ENCODE measurements at regions not wholly inside any gene's neighbourhood (a gene's known extent, or its start where the extent isn't known, plus 50 kb on each side); places are given as distances from the start of the nearest gene placed in this dataset.

DNA sequence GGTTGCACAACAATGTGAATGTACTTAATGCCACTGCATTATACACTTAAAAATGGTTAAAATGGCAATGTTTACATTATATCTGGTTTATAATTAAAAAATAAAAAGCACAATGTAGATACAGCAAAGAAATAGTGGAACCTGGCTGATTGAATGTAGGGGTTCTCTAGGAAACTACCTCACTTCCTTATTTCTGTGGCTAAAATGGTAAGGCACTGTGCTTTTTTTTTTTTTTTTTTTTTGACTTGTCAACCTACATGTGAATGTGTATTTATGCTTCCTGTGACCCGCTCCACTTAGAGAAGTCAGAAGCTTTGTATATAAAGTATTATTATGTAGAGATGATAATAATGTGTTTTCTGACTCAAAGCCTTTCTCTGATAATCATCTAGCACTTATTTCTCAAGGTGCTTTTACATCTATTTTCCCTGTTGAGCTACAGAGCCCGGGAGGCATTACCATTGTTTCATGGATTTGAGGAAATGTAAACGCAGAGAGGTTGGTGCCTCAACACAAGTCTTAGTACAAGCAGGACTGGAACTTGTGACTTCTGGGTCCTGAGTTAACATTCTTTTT lies 55.0 kb downstream of the SOX4 start:
- DNase-seq = no peak

DNA sequence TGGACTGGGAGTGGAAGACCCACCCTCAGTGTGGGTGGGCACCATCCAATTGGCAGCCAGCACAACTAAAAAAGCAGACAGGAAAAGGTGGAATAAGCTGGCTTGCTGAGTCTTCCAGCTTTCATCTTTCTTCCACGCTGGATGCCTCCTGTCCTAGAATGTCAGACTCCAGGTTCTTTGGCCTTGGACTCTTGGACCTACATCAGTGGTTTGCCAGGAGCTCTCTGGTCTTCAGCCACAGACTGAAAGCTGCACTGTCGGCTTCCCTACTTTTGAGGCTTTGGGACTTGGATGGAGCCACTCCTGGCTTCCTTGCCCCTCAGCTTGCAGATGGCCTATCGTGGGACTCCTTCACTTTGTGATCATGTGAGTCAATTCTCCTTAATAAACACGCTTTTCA lies 59.8 kb downstream of the SOX4 start:
- no peak for DNase-seq

DNA sequence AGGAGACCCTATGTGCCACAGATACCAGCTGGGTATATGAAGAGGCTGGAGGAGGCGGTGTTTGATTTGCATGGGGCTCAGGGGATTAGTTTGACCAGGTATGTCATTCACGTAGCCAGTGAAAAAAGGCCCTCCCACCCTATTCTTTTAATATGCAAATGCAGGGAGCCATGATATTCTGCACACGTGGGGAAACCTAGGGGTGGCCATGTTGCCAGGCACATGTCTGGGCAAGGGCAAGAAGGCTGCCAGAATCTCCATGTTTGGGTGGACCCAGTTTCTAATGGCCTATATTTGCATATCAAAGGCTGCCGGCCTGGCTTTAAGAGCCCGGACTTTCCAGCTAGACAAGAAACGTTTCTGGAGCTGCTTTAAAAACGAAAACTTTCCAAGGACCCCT lies 60.4 kb downstream of the SOX4 start:
- DNase-seq = no peak

DNA sequence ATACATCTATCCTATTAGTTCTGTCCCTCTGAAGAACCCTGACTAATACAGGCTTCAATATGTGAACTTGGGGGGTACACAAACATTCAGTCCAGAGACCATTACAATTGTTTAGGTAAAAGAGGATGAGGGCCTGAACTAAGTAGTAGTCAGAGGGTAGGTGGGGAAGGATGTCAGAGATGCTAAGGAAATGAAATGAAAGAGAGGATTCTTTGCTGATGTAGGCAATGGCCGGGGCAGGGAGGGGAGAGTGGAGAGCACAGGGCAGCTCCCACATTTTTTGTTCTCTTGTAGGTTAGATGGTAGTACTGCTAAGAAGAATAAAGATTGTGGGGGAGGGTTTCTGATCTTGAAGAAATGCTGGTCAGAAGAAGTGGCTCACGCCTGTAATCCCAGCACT lies 60.8 kb downstream of the SOX4 start:
- DNase-seq = no peak

DNA sequence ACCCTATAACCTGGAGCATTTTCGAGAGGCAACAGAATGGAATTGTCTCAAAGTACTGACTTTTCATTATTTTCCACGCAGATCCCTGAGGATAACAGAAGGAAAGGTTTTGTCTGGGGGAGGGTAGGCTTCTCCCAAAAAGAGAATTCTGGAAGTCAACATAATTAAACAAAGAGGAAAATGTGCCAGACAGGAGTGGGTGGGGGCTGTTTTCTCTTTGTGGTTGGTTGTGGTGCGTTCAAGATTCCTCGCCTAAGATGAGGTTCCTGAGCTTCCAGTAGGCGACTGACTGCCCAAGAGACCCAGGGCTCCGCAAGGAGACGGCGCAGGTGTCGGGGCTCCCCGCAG lies 70.4 kb downstream of the SOX4 start:
- DNase-seq = no peak

DNA sequence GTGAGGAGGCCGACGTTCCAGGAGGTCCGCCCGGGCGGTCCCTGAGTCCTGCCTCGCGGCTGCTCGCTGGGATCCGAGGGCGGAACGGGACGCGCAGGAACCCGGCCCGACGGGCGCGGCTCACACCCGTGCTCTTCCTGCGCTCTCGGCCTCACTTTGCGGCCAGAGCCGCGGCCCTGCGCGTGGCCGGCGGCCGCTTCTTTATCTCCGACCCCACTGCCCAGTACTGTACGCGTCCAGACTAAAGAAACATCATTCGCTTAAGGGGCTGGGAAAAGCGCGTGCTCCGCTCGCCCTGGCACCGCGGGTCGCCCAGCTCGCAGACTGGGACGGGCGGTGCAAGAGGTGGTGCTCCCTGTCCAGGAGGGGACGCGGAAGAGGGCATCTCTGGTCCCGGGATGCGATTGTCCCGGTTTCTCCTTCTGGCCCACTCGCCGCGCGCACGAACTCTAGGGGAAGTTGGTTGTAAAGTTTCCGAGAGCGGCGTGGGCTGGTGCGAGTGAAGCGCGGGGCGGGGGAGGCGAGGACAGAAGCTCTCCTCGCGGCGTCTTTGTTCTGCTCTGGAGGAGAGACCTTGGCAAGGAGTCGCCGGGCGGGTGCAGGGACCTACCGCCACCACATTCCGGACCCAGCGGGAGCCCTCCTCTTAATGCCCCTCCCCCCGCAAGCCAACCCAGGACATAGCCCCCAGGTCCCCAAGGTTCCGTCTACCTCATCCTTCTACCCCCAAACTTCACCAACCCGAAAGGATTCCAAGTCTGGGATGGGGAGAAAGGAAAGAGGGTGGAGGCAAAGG lies 71.0 kb downstream of the SOX4 start:
- DNase-seq = peak; percentile 6

DNA sequence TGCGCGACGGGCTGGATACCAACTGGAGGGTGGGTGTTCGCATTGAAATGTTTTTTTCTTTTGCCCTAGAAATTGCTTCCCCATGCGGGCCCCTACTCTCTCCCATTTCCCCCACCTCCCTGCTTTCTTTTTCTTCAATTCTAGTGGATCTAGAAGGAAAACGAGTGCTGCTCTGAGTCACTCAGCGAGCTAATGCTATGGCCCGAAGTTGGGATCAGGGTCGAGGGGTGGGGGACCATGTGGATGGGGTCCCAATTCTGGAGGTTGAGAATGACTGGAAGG lies 71.5 kb downstream of the SOX4 start:
- no peak for DNase-seq

DNA sequence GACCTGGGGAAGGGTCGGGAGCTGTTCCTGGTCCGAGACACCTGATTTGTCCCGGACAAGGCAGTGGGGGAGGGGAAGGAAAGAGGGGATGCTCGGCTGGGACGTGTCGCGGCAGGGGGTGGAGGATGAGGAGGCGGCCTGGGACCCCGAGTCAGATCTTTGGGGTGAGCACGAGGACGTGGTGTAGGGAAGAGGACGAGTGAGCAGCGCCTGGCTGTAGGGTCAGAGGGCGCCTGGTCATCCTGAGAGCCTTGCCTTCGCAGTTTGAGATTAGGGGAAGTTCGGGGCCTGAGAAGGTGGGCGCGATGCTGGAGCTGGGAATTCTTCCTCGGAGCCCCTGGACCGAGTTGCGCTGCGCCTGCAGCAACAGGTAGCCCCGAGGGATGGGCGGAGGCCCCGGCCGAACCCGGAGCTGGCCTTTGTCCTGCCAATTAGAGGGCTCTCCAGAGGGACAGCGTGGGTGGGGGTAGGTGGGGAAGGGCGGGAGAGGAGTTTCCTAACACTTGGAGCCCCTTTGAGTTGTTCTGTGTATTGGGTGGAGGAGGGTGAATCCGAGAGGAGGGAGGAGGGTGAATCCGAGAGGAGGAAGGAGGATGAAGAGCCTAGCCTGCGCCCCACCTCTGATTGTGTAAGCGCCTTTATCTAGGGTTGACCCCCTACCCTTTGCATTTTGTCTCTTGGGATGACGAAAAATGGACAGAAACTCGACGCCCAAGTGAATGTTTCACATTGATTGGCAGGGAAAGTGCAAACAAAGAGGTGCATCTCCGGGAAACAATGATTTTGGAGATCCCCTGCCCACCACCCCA lies 72.0 kb downstream of the SOX4 start:
- DNase-seq = no peak

DNA sequence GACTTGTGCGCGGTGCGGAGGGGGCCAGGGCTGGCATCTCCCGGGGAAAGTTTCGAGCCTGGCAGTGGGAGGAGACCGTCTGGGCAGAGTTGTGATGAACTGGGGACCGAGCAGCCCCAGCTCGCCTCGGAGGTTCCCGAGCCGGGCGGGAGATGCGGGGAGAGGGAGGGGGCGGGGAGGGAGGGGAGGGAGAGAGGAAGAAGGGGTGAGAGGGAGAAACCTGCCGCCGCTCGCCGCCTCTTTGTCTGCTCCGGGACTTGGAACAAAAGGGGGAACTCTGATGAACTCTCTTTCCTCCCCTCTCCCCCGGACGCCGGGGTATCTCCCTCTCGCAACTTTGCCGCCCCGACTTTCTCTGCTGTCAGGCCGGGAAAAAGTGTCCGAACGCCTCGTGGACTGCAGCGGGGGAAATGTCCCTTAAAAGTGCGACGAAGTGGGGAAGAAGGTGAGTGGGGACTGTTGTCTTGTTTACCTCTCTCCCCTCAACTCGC lies 72.7 kb downstream of the SOX4 start:
- DNase-seq = no peak

DNA sequence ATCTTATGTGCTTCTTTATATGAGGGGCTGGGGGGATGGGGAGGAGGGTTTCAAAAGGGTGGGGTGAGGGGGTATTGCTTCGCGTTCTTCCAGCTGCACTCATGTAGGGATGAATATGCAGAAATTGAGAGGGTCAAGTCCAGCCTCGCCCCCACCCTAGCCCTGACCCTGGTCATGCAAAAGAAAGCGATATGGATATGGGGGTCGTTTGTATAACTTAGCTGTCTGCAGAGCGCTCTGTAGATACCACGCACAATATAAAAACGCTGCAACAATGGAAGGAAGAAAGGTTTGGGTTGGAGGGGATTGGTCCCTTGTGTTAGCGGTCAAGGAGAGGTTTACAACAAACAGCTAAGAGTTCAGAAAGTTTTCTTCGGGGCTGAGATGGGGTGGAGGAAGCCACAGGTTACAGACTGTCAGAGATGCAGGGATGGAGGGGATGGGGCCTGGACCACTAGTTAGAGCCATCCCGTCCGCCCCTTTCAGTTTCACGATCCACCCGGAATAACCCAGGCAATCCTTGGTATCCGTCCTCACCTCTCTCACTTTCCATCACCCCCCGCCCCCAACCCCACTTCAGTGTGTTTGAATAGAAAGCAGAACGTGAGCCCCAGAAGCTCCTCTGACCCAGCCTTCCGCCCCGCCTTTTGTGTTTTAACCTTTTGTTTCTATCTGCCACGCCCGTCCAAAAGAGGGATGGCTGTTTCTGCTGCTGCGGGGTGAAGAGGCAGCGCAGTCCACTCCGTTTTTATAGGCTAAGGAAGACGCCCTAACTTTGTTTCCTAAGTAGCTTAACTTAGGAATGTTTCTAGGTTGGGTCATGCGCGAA lies 73.5 kb downstream of the SOX4 start:
- no peak for DNase-seq

DNA sequence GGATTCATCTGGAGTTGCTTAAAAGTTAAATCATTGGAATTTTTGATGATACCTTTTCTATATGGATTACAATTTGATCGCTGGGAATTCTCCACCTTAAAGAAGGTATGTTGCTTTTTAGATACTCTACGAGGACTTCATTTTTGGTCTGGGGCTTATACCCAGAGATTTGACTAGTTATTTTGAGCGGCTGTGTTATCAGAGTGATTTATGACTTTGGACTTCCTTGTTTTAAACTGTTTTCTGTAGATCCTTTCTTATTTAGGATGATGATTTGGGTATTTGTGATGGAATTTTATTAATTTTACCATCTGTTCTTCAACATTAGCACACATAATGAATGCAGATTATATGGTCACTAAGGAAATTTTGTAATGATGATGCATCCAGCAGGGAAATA lies 75.2 kb downstream of the SOX4 start:
- no peak for DNase-seq

DNA sequence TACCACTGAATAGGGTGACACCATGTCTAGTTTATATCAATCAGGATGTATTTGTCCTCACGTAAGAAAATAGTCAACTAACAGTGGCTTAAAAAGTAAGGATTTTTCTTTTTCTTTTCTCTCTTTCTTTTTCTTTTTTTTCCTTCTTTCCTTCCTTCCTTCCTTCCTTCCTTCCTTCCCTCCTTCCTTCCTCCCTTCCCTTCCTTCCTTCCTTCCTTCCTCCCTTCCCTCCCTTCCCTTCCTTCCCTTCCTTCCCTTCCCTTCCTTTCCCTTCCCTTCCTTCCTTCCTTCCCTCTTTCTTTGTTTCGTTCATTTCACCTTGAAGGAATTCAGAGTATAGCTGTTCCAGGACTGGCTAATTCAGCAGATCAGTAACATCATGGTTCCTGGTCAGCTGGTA lies 83.2 kb downstream of the SOX4 start:
- DNase-seq = no peak

DNA sequence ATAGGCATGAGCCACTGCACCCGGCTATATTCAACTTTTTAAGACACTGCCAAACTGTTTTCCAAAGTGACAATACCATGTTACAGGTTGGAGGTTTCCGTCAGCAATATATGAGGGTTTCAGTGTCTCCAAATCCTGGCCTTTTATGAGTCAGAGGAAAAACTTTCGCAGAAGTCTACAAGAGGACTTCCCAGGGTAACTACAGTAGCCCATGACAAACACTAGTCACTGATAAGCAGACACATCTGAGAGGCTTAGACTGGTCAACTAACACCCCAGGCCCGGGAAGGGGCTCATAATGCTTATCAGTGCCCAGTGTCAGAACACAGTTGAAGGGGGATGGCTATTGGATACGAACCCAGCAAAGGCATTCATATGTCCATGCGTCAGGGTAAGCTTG lies 85.4 kb downstream of the SOX4 start:
- DNase-seq = no peak

DNA sequence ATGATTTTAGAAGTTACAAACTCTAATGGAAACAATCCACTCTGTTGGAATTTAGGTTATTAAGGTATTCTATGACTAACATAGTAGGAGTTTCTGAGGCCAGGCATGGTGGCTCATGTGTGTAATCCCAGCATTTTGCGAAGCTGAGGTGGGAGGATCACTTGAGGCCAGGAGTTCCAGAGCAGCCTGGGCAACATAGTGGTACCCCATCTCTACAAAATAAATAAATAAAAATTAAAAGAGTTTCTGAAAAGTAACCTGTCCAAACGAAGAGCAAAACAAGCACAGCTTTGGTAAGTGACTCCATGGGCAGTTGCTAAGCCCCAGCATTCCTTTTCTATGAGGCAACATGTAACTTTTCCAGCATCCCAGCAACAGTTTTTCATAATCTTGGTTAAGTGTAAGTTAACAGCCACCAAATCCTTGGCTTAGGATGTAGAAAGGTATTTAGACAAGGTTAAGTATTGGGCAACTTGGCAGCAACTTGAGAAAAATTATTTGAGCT lies 86.3 kb downstream of the SOX4 start:
- DNase-seq = no peak

DNA sequence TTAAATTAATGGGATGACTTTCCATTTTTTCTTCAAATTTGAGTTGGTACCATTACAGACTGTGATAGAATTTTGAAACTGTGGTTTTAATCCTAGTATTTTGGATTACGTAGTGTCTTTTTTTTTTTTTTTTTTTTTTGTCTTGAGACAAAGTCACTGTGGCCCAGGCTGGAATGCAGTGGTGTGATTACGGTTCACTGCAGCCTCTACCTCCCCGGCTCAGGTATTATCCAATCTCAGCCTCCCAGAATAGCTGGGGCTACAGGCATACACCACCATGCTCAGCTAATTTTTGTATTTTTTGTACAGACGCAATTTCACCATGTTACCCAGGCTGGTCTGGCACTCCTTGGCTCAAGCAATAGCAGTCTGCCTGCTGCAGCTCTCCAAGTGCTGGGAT lies 87.1 kb downstream of the SOX4 start:
- DNase-seq = no peak

DNA sequence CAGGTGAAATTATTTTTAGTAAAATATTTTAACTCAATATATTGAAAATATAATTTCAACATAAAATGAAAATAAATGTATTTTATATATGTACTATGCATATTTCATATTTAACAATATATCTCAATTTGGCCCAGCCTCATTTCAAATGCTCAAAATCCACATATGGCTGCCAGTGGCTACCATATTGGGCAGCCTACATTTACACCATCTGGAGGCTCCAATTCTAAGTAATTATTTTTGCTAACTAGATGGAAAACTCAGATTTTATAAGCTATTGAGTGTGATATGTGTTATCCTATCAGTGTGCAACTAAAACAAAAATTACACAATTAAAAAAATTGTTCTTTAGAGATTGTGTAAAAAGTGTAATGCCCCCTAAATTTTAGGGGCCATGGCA lies 96.9 kb downstream of the SOX4 start:
- no peak for DNase-seq

DNA sequence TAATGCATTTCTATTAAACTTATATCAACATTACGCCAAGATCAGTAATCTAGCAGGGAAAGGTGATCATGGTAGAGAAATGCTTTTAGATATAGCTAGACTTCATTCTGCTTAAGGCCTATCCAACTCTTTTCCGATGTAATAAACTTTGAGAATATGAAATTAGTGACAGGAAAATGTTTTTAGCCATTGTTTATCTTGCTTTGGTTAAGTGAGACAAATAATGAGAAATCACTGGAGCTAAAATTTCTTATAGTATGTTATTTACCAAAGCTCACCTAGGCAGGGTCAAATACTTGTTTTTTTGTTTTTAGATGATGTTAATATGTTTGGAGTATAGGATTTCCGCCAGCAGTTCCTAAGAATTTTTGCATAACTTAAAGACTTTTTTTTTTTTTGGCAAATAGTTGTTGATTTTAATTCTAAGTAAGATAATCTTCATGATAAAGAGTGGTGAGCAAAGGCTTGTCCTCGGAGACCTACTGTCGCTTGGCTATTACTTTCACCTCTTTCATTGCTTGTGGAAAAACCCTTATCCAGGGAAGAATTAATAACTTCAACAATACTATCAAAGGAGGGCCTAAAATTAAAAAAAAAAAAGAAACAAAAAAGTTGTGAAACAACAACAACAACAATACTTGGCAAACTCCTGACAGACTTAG lies 98.3 kb downstream of the SOX4 start:
- DNase-seq = no peak

DNA sequence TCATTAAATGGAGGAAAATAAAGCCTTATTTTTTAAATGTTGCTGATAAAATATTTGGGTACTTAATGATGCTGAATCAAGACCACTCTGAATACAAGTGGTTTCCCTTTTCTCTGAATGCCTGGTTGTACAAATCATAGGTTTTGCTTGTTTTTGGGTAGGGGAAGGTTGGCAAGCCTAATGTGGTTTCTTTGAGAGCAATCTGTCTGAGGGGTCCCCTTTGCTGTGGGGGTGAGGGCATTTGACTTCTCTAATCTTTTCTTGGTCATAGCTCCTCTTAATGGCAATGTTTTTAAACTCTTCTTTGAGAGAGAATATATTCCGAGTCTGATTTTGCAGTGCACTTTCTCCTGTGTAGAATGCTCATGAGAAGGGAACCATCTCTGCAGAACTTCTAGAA lies 99.2 kb downstream of the SOX4 start:
- no peak for DNase-seq

DNA sequence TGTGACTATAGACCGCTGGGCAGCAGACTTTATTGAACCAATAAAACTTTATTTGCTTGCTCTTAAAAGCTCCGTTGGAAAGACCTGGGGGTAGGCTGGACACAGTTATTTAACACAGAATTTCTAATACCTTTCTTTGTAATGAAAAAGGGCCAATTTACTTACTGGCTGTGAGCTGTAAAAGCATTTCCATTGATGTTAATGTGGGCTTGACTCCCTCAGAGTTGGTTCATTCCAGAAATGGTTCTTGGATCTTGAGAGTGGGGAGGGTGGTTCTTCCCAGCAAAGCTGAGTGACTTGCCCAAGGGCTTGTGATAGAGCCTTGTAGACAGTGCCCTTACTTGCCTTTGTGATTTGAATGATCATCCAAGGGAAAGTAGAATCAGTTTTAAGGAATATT lies 100.6 kb downstream of the SOX4 start:
- no peak for DNase-seq

DNA sequence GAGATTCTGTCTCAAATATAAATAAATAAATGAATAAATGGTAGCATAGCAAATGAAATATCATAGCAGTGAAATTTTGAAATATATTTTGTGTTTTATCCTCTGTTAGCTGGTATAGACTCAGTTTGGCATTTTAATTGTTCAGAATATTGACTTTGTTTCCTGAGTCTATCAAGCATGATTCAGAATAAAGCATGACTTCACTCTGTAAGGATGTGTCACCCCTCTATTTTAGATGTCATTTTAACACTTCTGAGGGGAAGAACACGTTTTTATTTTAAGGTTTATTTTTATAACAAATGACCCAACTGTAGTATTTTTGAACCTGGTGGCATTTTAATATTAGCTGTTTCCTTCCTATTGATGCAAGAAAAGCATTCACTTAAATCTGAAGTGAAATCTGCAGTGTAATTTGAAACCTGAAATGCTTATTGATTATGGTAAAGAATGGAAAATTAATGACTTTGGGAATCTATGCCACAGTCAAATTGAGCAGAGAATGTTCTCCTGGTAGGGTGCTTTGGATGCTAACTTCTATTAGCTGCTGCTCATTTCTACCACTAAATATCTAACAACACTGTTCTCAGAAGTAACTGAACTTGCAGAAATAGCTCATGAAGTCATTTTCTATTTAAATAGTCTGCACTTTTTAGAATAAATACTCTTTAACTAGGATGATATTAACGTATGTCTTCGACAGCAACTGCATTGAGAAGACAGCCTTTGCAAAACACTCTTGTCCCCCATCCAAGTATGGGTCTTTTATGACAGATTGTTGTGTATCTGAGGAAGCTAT lies 114.2 kb downstream of the SOX4 start:
- DNase-seq = no peak

DNA sequence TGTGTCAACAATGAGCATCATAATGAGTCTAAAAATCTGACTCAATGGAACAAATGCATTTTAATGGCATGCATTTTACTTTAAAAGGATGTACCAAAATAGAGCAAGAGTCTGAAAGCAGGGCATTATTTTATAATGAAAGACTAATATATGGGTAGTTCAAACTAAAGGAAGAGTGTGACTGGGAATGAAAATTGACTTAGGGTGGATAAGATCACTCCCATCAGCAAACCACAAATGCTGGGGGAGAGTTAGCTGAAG lies 114.7 kb downstream of the SOX4 start:
- DNase-seq = no peak

DNA sequence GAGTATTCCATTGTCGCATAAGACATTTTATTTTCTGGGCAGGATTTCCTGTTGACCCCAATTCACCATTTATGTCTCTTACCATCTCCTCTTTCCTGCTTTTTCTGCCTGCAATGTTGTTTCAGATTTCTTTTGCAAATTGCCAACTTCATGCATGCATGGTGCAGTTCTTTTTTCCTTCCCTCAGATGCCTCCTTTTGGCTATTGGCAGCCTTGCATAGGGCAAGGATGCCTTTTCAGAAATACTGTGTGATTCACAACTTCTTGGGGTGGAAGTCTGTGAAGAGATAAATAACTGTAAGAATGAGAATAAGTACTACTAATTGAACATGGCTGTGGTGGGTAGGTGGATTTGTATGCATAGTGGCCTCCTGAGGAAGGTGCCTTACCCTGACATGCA lies 116.7 kb downstream of the SOX4 start:
- DNase-seq = no peak

All from activated gamma-delta T cell treated with Interleukin-2 at 50 U/mL for 16 hours (primary cell).